Karpas-422 (cell line): ENCODE measurements at regions not wholly inside any gene's neighbourhood (a gene's known extent, or its start where the extent isn't known, plus 50 kb on each side); places are given as distances from the start of the nearest gene placed in this dataset.

Source experiments
- DNase-seq: peaks from one replicate; pipeline ENCODE4 v3.0.0-alpha.2; 2015
- H2AFZ ChIP-seq: fragments of 200-600 bp; sonication (generic); 2 replicates; pipeline ENCODE4 v1.6.1; 2014; ENCODE audit warnings: antibody characterized with exemption, low read length, mixed read lengths
- H3K27ac ChIP-seq: fragments of 200-600 bp; sonication (generic); 2 replicates; pipeline ENCODE4 v1.5.1; 2014; ENCODE audit warnings: mild to moderate bottlenecking, low read length, moderate library complexity
- H3K27me3 ChIP-seq: fragments of 200-600 bp; sonication (generic); 2 replicates; pipeline ENCODE4 v1.6.1; 2014; ENCODE audit warnings: low read length, mixed read lengths
- H3K36me3 ChIP-seq: fragments of 200-600 bp; sonication (generic); 2 replicates; pipeline ENCODE4 v1.6.1; 2014; ENCODE audit warnings: low read length, mixed read lengths; ENCODE audit not compliant: insufficient read depth
- H3K4me1 ChIP-seq: fragments of 200-600 bp; sonication (generic); 2 replicates; pipeline ENCODE4 v1.6.1; 2014; ENCODE audit warnings: mild to moderate bottlenecking, low read length, mixed read lengths
- H3K4me2 ChIP-seq: fragments of 200-600 bp; sonication (generic); 2 replicates; pipeline ENCODE4 v1.6.1; 2014; ENCODE audit warnings: low read length, low read depth, mild to moderate bottlenecking; ENCODE audit not compliant: poor library complexity, severe bottlenecking
- H3K4me3 ChIP-seq: fragments of 200-600 bp; sonication (generic); 2 replicates; pipeline ENCODE4 v1.5.1; 2014; ENCODE audit warnings: mild to moderate bottlenecking, antibody characterized with exemption, low read length, mixed read lengths
- H3K79me2 ChIP-seq: fragments of 200-600 bp; sonication (generic); 2 replicates; pipeline ENCODE4 v1.6.1; 2014; ENCODE audit warnings: mild to moderate bottlenecking, low read length, mixed read lengths
- H3K9ac ChIP-seq: fragments of 200-600 bp; sonication (generic); 2 replicates; pipeline ENCODE4 v1.6.0; 2014; ENCODE audit warnings: low read length
- H3K9me2 ChIP-seq: fragments of 200-600 bp; sonication (generic), shearing (Covaris generic); replicated peaks from 2 replicates; pipeline ENCODE4 v1.6.0; 2014; ENCODE audit warnings: mild to moderate bottlenecking, low read length, moderate library complexity; ENCODE audit not compliant: insufficient read depth
- H3K9me3 ChIP-seq: fragments of 300-700, 200-600 bp; sonication (generic); 2 replicates; pipeline ENCODE4 v1.6.1; 2014; ENCODE audit warnings: low read length, mixed read lengths
- H4K20me1 ChIP-seq: fragments of 200-600 bp; sonication (generic); 2 replicates; pipeline ENCODE4 v1.6.1; 2014; ENCODE audit warnings: mild to moderate bottlenecking, antibody characterized with exemption, low read length, low read depth; ENCODE audit not compliant: insufficient read depth

GRCh38 chr3:140752499-140752898 lies 74.6 kb downstream of the TRIM42 start:
- Histone ChIP-seq H3K9ac (no peak overlapping the region), H2AFZ (no peak overlapping the region), H3K9me2 (no peaks in the 10 kb centered on the region), H3K4me2 (no peak overlapping the region), H3K27me3 (no peaks in the 10 kb centered on the region), H3K4me3 (no peak overlapping the region), H3K79me2 (no peaks in the 10 kb centered on the region), H3K27ac (no peak overlapping the region), H4K20me1 (no peaks in the 10 kb centered on the region), H3K9me3 (no peaks in the 10 kb centered on the region), H3K4me1 (peaks cover 18% of the 10 kb centered on the region), H3K36me3 (no peaks in the 10 kb centered on the region)
- DNase-seq: peak; percentile 54

DNA sequence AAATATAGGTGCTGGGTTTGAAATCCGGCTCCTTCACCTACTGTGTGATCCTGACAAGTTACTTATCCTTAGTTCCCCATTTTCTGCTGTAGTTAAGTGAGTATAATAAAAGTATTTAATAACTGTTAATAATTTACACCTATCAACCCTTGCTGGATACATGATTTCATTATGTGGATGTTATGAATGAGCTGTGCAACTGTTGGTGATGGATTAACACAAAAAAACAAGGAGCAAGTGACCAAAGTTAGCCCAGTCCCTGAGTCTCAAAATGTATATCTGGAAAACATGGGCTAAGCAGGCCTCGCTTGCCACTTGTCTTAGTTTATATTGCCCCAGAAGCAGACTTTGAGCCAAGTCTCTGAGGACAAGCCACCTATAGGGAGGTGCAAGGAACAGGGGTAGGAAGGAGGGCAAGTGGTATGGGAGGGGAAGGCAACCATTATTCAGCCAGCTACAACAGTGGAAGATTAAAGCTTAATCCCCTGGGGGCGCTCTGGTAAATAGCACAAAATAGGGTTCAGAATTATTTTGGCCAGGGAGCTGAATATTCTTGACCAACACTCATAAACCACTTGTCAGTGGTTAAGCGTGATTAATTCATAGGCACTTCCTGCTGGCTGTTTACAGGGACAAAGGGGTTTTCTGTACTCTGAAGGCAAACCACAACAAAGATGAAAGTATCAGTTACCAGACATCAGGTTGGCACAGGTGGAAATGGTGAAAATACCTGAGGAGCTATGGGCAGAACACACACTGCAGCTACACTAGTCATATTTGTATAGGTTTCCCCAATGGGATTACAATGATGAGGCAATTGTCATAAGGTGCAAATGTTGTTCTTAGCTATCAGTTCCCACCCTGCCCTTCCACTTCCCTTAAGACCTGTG lies 76.2 kb downstream of the TRIM42 start:
- Histone ChIP-seq H4K20me1 (no peaks in the 10 kb centered on the region), H2AFZ (no peak overlapping the region), H3K79me2 (no peaks in the 10 kb centered on the region), H3K9me2 (no peaks in the 10 kb centered on the region), H3K4me2 (peak overlapping the region; percentile 15), H3K27ac (no peak overlapping the region), H3K9ac (no peak overlapping the region), H3K36me3 (no peaks in the 10 kb centered on the region), H3K4me3 (no peak overlapping the region), H3K9me3 (no peaks in the 10 kb centered on the region), H3K27me3 (no peaks in the 10 kb centered on the region), H3K4me1 (peaks cover 18% of the 10 kb centered on the region)
- no peak for DNase-seq

DNA sequence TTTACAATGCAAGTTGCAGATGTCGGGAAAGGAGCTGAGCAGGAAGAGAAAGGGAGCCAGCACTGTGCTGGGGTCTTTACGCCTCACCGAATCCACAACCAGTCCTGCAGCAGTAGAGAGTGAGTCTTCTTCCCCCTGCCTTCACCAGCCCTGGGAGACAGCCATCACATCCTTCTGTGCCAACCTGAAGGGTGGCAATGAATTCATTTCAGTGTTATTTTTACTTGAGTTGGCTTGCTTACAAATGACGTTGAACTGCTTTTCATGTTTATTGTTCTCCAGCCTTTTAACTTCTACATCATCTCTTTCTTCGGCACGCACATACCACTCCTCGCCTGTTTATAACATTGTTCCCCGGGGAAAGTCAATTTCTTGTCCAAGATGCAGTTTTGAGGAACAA lies 77.1 kb downstream of the TRIM42 start:
- Histone ChIP-seq H3K27me3 (no peaks in the 10 kb centered on the region), H3K4me1 (peaks cover 18% of the 10 kb centered on the region), H2AFZ (no peak overlapping the region), H3K4me3 (no peak overlapping the region), H3K9me2 (no peaks in the 10 kb centered on the region), H3K27ac (no peak overlapping the region), H3K79me2 (no peaks in the 10 kb centered on the region), H3K9me3 (no peaks in the 10 kb centered on the region), H3K4me2 (no peak overlapping the region), H4K20me1 (no peaks in the 10 kb centered on the region), H3K36me3 (no peaks in the 10 kb centered on the region), H3K9ac (no peak overlapping the region)
- DNase-seq: no peak

DNA sequence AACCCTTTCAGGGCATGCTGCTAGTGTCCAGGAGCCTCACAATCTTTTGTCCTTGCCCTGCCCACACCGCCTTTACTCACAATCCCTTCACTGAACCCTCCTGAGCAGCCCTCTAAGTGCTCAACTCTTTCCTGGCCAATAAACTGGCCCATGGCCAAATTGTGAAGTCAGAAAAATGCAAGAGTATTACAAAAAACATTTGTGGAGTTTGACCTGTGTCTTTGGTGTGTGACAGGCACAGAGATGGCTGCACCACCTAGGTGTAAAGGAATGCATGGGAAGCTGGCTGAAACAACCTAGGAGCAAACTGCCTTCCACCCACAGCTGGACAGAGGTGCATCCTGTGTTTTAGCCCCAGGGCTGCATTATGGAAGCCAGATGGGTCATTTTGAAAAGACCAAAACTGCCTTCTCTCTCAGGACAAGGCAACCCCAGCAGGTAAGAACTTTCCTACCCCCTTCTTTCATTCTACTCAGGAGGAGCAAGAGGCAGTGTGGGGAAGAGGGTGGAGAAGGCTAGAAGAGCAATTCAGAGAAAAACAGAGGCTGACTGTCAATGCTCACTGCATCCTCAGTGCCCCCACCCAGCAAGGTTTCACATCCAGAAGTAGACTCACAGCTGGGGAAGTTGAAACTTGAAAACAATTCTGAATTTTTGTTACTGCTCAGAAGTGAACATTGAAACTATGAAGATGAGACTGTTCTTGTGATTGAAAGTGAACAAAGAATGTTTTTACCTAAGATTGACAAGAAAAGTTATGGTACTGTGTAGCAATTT lies 78.6 kb downstream of the TRIM42 start:
- no peaks in the 10 kb centered on the region for H3K36me3 ChIP-seq
- no peak overlapping the region for H2AFZ ChIP-seq
- no peak overlapping the region for H3K4me3 ChIP-seq
- no peaks in the 10 kb centered on the region for H4K20me1 ChIP-seq
- no peak overlapping the region for H3K27ac ChIP-seq
- H3K9me3 ChIP-seq: no peaks in the 10 kb centered on the region
- no peak for DNase-seq
- no peaks in the 10 kb centered on the region for H3K79me2 ChIP-seq
- no peak overlapping the region for H3K9ac ChIP-seq
- H3K27me3 ChIP-seq: no peaks in the 10 kb centered on the region
- H3K4me1 ChIP-seq: peaks cover 26% of the 10 kb centered on the region
- no peaks in the 10 kb centered on the region for H3K9me2 ChIP-seq
- no peak overlapping the region for H3K4me2 ChIP-seq

DNA sequence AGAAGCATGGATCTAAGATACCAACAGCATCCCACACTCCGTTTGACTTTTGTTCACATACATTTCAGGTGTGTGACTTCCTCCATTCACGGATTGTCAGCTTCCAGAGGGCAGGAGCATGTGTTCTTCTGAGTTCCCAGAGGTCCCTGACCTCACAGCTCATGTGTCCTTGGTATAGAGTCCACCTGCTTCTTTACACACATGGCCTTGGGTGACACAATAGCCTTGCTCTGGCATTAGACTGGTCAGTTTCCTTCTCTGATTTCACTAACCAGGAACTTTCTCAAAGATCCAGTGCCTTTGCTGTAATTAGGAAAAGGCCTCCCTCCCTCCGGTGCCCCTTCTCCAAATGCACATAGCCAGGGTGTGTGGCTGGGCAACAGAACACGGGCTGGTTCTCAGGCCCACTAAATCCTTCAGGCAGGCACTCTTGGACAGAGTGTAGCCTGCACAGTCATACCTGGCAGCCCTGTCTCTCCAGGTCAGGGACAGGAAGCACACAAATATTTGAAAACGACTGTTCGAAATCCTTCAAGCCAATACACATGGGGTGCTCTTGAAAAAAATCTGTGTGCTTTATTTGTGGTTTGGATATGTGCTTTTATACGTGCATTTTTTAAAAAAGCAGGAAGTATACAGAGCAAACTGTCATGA lies 81.1 kb downstream of the TRIM42 start:
- peaks cover 29% of the 10 kb centered on the region for H3K4me1 ChIP-seq
- no peak overlapping the region for H3K4me2 ChIP-seq
- H2AFZ ChIP-seq: no peak overlapping the region
- H3K9ac ChIP-seq: no peak overlapping the region
- H3K27ac ChIP-seq: no peak overlapping the region
- H3K36me3 ChIP-seq: no peaks in the 10 kb centered on the region
- no peaks in the 10 kb centered on the region for H3K27me3 ChIP-seq
- H3K9me2 ChIP-seq: no peaks in the 10 kb centered on the region
- DNase-seq: no peak
- no peaks in the 10 kb centered on the region for H4K20me1 ChIP-seq
- H3K4me3 ChIP-seq: no peak overlapping the region
- H3K9me3 ChIP-seq: no peaks in the 10 kb centered on the region
- no peaks in the 10 kb centered on the region for H3K79me2 ChIP-seq

GRCh38 chr3:140760324-140761075 lies 82.6 kb downstream of the TRIM42 start:
- H3K27me3 ChIP-seq: no peaks in the 10 kb centered on the region
- H3K4me1 ChIP-seq: peaks cover 16% of the 10 kb centered on the region
- H3K9me2 ChIP-seq: no peaks in the 10 kb centered on the region
- no peak for DNase-seq
- no peak overlapping the region for H3K4me2 ChIP-seq
- H3K36me3 ChIP-seq: no peaks in the 10 kb centered on the region
- H4K20me1 ChIP-seq: no peaks in the 10 kb centered on the region
- no peaks in the 10 kb centered on the region for H3K79me2 ChIP-seq
- no peaks in the 10 kb centered on the region for H3K9me3 ChIP-seq
- no peak overlapping the region for H2AFZ ChIP-seq
- no peak overlapping the region for H3K9ac ChIP-seq
- no peak overlapping the region for H3K4me3 ChIP-seq
- no peak overlapping the region for H3K27ac ChIP-seq

DNA sequence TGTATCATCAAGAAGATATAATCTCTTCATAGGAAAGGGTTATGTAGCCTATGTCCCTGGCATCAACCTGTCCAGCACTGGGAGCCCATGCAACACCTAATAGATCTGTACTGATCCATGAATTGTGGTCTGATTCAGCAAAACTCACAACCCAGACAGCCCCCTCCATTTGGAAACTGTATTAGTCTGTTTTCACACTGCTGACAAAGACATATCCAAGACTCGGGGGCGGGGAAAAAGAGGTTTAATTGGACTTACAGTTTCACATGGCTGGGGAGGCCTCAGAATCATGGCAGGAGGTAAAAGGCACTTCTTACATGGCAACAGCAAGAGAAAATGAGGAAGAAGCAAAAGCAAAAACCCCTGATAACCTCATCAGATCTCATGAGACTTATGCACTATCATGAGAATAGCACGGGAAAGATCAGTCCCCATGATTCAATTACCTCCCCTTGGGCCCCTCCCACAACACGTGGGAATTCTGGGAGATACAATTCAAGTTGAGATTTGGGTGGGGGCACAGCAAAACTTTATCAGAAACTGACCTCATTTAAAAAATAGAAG lies 83.3 kb downstream of the TRIM42 start:
- Histone ChIP-seq H3K4me3 (no peak overlapping the region), H3K79me2 (no peaks in the 10 kb centered on the region), H3K27me3 (no peaks in the 10 kb centered on the region), H3K27ac (no peak overlapping the region), H3K36me3 (no peaks in the 10 kb centered on the region), H3K9me2 (no peaks in the 10 kb centered on the region), H3K4me2 (peak overlapping the region; percentile 11), H3K9me3 (no peaks in the 10 kb centered on the region), H2AFZ (no peak overlapping the region), H3K4me1 (peaks cover 16% of the 10 kb centered on the region), H3K9ac (no peak overlapping the region), H4K20me1 (no peaks in the 10 kb centered on the region)
- no peak for DNase-seq
